ENCODE measurements at regions not wholly inside any gene's neighbourhood (a gene's known extent, or its start where the extent isn't known, plus 50 kb on each side); places are given as distances from the start of the nearest gene placed in this dataset.

DNA sequence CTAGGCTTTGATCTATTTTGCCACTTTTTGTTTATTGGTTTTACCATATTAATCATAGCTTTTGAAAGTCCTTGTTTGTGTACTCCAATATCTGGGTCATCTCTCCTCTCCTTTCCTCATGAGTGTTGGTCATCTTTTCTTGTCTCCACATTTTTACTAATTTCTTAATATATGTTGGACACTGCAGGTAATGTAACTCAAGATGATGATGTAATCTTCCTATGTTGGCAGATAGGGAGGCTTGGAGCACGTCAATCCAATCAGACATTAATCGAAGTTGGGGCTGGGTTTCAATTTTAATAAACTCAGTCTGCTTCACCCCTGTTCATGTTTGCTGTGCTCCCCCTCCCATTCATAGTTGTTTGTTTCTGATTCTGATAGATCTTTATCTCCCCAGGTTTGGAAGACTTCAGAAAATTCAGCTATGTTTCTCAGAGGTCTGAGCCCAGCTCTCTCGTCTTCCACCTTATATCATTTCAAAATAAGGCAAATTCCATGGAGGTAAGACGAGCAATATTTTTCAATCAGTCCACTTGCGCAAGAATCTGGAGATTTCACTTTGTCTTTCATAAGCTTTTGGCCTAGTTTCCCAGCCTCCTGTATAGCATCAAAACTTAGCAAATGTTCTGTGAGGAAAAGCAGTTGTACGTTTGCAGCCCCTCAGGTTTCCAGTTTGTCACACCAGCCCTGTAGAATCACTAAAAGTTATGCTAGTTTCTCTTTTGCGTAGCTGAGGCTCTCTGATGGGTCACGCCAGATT lies 504.1 kb downstream of the TMTC2 start:
- H3K27ac ChIP-seq (ENCODE audit: poor library complexity, severe bottlenecking), result no peak overlapping the region
- no peaks in the 10 kb centered on the region for H3K36me3 ChIP-seq (ENCODE audit: low read depth)
- H3K9me3 ChIP-seq (ENCODE audit: severe bottlenecking), result no peaks in the 10 kb centered on the region
- DNase-seq (ENCODE audit: low spot score) (no peak), ATAC-seq (ENCODE audit: low read depth) (no peak)
- TF ChIP-seq, protein P1, sequence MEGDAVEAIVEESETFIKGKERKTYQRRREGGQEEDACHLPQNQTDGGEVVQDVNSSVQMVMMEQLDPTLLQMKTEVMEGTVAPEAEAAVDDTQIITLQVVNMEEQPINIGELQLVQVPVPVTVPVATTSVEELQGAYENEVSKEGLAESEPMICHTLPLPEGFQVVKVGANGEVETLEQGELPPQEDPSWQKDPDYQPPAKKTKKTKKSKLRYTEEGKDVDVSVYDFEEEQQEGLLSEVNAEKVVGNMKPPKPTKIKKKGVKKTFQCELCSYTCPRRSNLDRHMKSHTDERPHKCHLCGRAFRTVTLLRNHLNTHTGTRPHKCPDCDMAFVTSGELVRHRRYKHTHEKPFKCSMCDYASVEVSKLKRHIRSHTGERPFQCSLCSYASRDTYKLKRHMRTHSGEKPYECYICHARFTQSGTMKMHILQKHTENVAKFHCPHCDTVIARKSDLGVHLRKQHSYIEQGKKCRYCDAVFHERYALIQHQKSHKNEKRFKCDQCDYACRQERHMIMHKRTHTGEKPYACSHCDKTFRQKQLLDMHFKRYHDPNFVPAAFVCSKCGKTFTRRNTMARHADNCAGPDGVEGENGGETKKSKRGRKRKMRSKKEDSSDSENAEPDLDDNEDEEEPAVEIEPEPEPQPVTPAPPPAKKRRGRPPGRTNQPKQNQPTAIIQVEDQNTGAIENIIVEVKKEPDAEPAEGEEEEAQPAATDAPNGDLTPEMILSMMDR (IDR thresholded peaks at IDR 0.05; ENCODE audit: poor library complexity, severe bottlenecking), result no peak
- H3K27me3 ChIP-seq (ENCODE audit: insufficient read depth, poor library complexity, severe bottlenecking), result no peaks in the 10 kb centered on the region
- no peaks in the 10 kb centered on the region for H3K4me1 ChIP-seq (ENCODE audit: insufficient read depth, poor library complexity, severe bottlenecking)
- H3K4me3 ChIP-seq (ENCODE audit: severe bottlenecking), result no peak overlapping the region

DNA sequence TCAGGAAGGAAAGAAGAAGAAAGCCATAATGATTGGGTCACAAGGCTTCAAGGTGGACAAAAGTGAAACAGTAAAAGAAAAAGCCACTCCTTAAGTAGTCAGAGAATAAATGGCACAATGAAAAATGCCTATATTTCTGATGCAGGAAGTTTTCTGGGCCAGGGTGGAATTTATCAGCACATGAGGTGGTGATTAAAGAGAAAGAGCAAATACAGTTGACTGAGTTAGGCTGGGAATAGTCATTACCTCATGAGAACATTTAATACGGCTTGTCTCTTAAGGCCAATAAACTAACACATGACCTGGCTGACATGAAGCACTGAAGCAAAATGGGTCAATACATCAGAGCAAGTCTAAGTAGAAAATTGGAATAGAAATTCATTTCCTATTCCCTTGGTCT lies 499.7 kb downstream of the TMTC2 start:
- Histone ChIP-seq H3K27me3 (ENCODE audit: insufficient read depth, poor library complexity, severe bottlenecking) (no peaks in the 10 kb centered on the region), H3K9me3 (ENCODE audit: severe bottlenecking) (no peaks in the 10 kb centered on the region), H3K36me3 (ENCODE audit: low read depth) (no peaks in the 10 kb centered on the region), H3K27ac (ENCODE audit: poor library complexity, severe bottlenecking) (no peak overlapping the region), H3K4me3 (ENCODE audit: severe bottlenecking) (no peak overlapping the region), H3K4me1 (ENCODE audit: insufficient read depth, poor library complexity, severe bottlenecking) (no peaks in the 10 kb centered on the region)
- ATAC-seq (ENCODE audit: low read depth) (no peak), DNase-seq (ENCODE audit: low spot score) (no peak)
- TF ChIP-seq, protein P1 (IDR thresholded peaks at IDR 0.05; ENCODE audit: poor library complexity, severe bottlenecking), result no peak

DNA sequence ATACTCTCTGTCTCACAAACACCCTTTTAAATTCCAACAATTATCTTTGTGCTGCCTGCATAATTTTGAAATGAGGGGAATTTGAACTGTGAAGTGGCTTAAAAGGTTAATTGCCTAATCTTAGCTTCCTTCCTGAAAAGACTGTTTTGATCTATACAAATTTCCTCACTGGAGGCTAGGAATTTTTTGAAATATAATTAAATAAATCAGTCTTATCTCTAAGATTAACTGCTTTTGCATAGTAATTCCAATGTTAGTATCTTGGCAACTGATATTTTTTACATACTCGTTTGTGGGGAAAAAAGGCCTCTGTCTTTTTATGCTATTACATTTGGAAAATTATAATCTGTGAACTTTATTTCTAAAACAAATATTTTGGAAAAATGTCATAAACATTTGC lies 498.5 kb downstream of the TMTC2 start:
- DNase-seq (ENCODE audit: low spot score) (no peak), ATAC-seq (ENCODE audit: low read depth) (no peak)
- Histone ChIP-seq H3K36me3 (ENCODE audit: low read depth) (no peaks in the 10 kb centered on the region), H3K9me3 (ENCODE audit: severe bottlenecking) (no peaks in the 10 kb centered on the region), H3K4me3 (ENCODE audit: severe bottlenecking) (no peak overlapping the region), H3K4me1 (ENCODE audit: insufficient read depth, poor library complexity, severe bottlenecking) (no peaks in the 10 kb centered on the region), H3K27ac (ENCODE audit: poor library complexity, severe bottlenecking) (no peak overlapping the region), H3K27me3 (ENCODE audit: insufficient read depth, poor library complexity, severe bottlenecking) (no peaks in the 10 kb centered on the region)
- TF ChIP-seq, protein P1 (IDR thresholded peaks at IDR 0.05; ENCODE audit: poor library complexity, severe bottlenecking), result no peak
